H9 (cell line): ENCODE measurements at regions not wholly inside any gene's neighbourhood (a gene's known extent, or its start where the extent isn't known, plus 50 kb on each side); places are given as distances from the start of the nearest gene placed in this dataset.

Experiments
- DNase-seq: peaks from one replicate; pipeline ENCODE4 v3.0.0-alpha.2; 2017
- H2AFZ ChIP-seq: one replicate; pipeline ENCODE4 v1.6.1; 2013; ENCODE audit warnings: mild to moderate bottlenecking, low read length, control low read depth, moderate library complexity
- H2AK5ac ChIP-seq: 2 replicates; pipeline ENCODE4 v1.6.1; 2013; ENCODE audit warnings: low read length, control low read depth, mixed read lengths; ENCODE audit not compliant: insufficient read length
- H2BK120ac ChIP-seq: one replicate; pipeline ENCODE4 v1.6.1; 2013; ENCODE audit warnings: low read depth, mild to moderate bottlenecking, low read length, control low read depth, inconsistent platforms; ENCODE audit not compliant: poor library complexity, severe bottlenecking
- H2BK12ac ChIP-seq: 2 replicates; pipeline ENCODE4 v1.6.1; 2013; ENCODE audit warnings: low read length, control low read depth, mixed read lengths, low read depth; ENCODE audit not compliant: insufficient read length
- H2BK15ac ChIP-seq: 2 replicates; pipeline ENCODE4 v1.6.1; 2013; ENCODE audit warnings: low read depth, low read length, control low read depth
- H2BK20ac ChIP-seq: one replicate; pipeline ENCODE4 v1.6.1; 2013; ENCODE audit warnings: low read depth, mild to moderate bottlenecking, low read length, control low read depth, inconsistent platforms; ENCODE audit not compliant: poor library complexity, severe bottlenecking
- H2BK5ac ChIP-seq: 2 replicates; pipeline ENCODE4 v1.6.1; 2013; ENCODE audit warnings: low read length, control low read depth, mixed read lengths; ENCODE audit not compliant: insufficient read length
- H3K14ac ChIP-seq: 2 replicates; pipeline ENCODE4 v1.6.1; 2013; ENCODE audit warnings: low read length, control low read depth; ENCODE audit not compliant: insufficient read depth
- H3K18ac ChIP-seq: 2 replicates; pipeline ENCODE4 v1.6.1; 2013; ENCODE audit warnings: low read depth, mild to moderate bottlenecking, mixed read lengths, low read length, control low read depth; ENCODE audit not compliant: insufficient read length
- H3K23ac ChIP-seq: 2 replicates; pipeline ENCODE4 v1.6.1; 2013; ENCODE audit warnings: low read length, control low read depth, mixed read lengths, low read depth; ENCODE audit not compliant: insufficient read length
- H3K23me2 ChIP-seq: 2 replicates; pipeline ENCODE4 v1.6.1; 2013; ENCODE audit warnings: low read depth, mild to moderate bottlenecking, mixed read lengths, low read length, control low read depth; ENCODE audit not compliant: insufficient read length, poor library complexity, severe bottlenecking
- H3K27ac ChIP-seq: 2 replicates; pipeline ENCODE4 v1.5.1; 2013; ENCODE audit warnings: low read length, control low read depth, mixed read lengths, low read depth; ENCODE audit not compliant: insufficient read length
- H3K27me3 ChIP-seq: 2 replicates; pipeline ENCODE4 v1.6.1; 2013; ENCODE audit warnings: low read length, control low read depth, inconsistent platforms; ENCODE audit not compliant: insufficient read depth
- H3K4ac ChIP-seq: 2 replicates; pipeline ENCODE4 v1.6.1; 2013; ENCODE audit warnings: low read depth, mild to moderate bottlenecking, control low read depth, inconsistent platforms, low read length, moderate library complexity
- H3K4me1 ChIP-seq: 2 replicates; pipeline ENCODE4 v1.6.1; 2013; ENCODE audit warnings: low read length, control low read depth, inconsistent platforms; ENCODE audit not compliant: insufficient read depth
- H3K4me2 ChIP-seq: 2 replicates; pipeline ENCODE4 v1.6.1; 2013; ENCODE audit warnings: low read length, control low read depth, mixed read lengths; ENCODE audit not compliant: insufficient read length, insufficient read depth
- H3K56ac ChIP-seq: 2 replicates; pipeline ENCODE4 v1.6.1; 2013; ENCODE audit warnings: low read depth, mild to moderate bottlenecking, mixed read lengths, low read length, control low read depth; ENCODE audit not compliant: insufficient read length
- H3K79me1 ChIP-seq: 2 replicates; pipeline ENCODE4 v1.6.1; 2013; ENCODE audit warnings: low read depth, mild to moderate bottlenecking, moderate library complexity, low read length, control low read depth, inconsistent platforms; ENCODE audit not compliant: insufficient read depth, poor library complexity, severe bottlenecking
- H3K79me2 ChIP-seq: 2 replicates; pipeline ENCODE4 v1.6.1; 2013; ENCODE audit warnings: low read length, control low read depth, inconsistent platforms; ENCODE audit not compliant: insufficient read depth
- H3K9ac ChIP-seq: 2 replicates; pipeline ENCODE4 v1.6.1; 2013; ENCODE audit warnings: low read length, control low read depth, mixed read lengths; ENCODE audit not compliant: insufficient read length; ENCODE audit errors: extremely low read depth
- H3K9me3 ChIP-seq: one replicate; pipeline ENCODE4 v1.6.1; 2013; ENCODE audit warnings: low read depth, low read length, inconsistent platforms; ENCODE audit not compliant: control insufficient read depth
- H3T11ph ChIP-seq: one replicate; pipeline ENCODE4 v1.6.1; 2013; ENCODE audit warnings: mild to moderate bottlenecking, low read length, control low read depth, inconsistent platforms
- H4K20me1 ChIP-seq: one replicate; pipeline ENCODE4 v1.6.1; 2013; ENCODE audit not compliant: control insufficient read depth, insufficient read length, insufficient read depth
- H4K5ac ChIP-seq: 2 replicates; pipeline ENCODE4 v1.6.1; 2013; ENCODE audit warnings: low read depth, mild to moderate bottlenecking, mixed read lengths, low read length, control low read depth; ENCODE audit not compliant: insufficient read length
- H4K8ac ChIP-seq: replicated peaks from 2 replicates; pipeline ENCODE4 v1.6.1; 2013; ENCODE audit warnings: low read length, control low read depth, mixed read lengths, low read depth; ENCODE audit not compliant: insufficient read length
- H4K91ac ChIP-seq: 2 replicates; pipeline ENCODE4 v1.6.1; 2013; ENCODE audit warnings: low read depth, mild to moderate bottlenecking, moderate library complexity, mixed read lengths, low read length, control low read depth; ENCODE audit not compliant: insufficient read length
- H3K27ac Mint-ChIP-seq, 3 experiments: 2 replicates in 2 of 3; 3 replicates in 1 of 3; pipeline ENCODE4 v1.8.0; 2020 to 2021; ENCODE audit warnings: mixed read lengths in 3 of 3, mild to moderate bottlenecking in 1 of 3, moderate library complexity in 1 of 3
- H3K27me3 Mint-ChIP-seq: 2 replicates; pipeline ENCODE4 v1.8.0; 2021; ENCODE audit warnings: low read depth, mild to moderate bottlenecking, moderate library complexity, mixed read lengths
- H3K36me3 Mint-ChIP-seq, 3 experiments: 2 replicates in 2 of 3; 3 replicates in 1 of 3; pipeline ENCODE4 v1.8.0; 2020 to 2021; ENCODE audit warnings: low read depth in 3 of 3, mixed read lengths in 3 of 3; ENCODE audit not compliant: insufficient read depth in 1 of 3
- H3K4me1 Mint-ChIP-seq, 2 experiments: 2 replicates each; pipeline ENCODE4 v1.8.0; 2020; ENCODE audit warnings: mixed read lengths in 2 of 2
- H3K4me3 Mint-ChIP-seq, 2 experiments: 2 replicates in 1 of 2; 3 replicates in 1 of 2; pipeline ENCODE4 v1.8.0; 2020 to 2021; ENCODE audit warnings: mild to moderate bottlenecking in 2 of 2, mixed read lengths in 2 of 2, moderate library complexity in 1 of 2
- H3K9me3 Mint-ChIP-seq, 2 experiments: 2 replicates in 1 of 2; 3 replicates in 1 of 2; pipeline ENCODE4 v1.8.0; 2020; ENCODE audit warnings: mild to moderate bottlenecking in 2 of 2, mixed read lengths in 2 of 2, moderate library complexity in 1 of 2
- CTCF ChIP-seq: fragments of 200-600 bp; sonication (generic); conservative IDR thresholded peaks from 3 replicates; pipeline ENCODE4 v1.8.0; 2021; ENCODE audit warnings: antibody characterized with exemption, mild to moderate bottlenecking
- WGBS: extraction: QIAGEN DNeasy Blood & Tissue Kit; methylation state at CpG from one replicate; pipeline ENCODE4 v1.1.7; 2013; ENCODE audit warnings: missing lambda C conversion rate, low lambda C conversion rate, mixed read lengths; ENCODE audit not compliant: insufficient read length; ENCODE audit errors: extremely low coverage; 5-methylcytosine and 5-hydroxymethylcytosine counted together

- Histone ChIP-seq H2BK120ac (no peak overlapping the region), H4K91ac (no peak overlapping the region), H4K5ac (no peak overlapping the region), H3K14ac (no peak overlapping the region), H3K4me1 (no peaks in the 10 kb centered on the region), H3K4me2 (no peak overlapping the region), H3K23me2 (no peaks in the 10 kb centered on the region), H3K9ac (no peak overlapping the region), H3K56ac (no peak overlapping the region), H2BK12ac (no peak overlapping the region), H2BK20ac (no peak overlapping the region), H3K27me3 (no peaks in the 10 kb centered on the region), H3K79me1 (no peaks in the 10 kb centered on the region), H2BK5ac (no peak overlapping the region), H2BK15ac (no peak overlapping the region), H3T11ph (no peak overlapping the region), H3K4ac (no peak overlapping the region), H2AK5ac (no peak overlapping the region), H4K8ac (no peak overlapping the region), H2AFZ (no peak overlapping the region), H3K27ac (no peak overlapping the region), H4K20me1 (no peaks in the 10 kb centered on the region), H3K9me3 (no peaks in the 10 kb centered on the region), H3K79me2 (no peaks in the 10 kb centered on the region), H3K18ac (no peak overlapping the region), H3K23ac (no peak overlapping the region)
- DNase-seq, result no peak
- H3K27ac Mint-ChIP-seq, result no peak overlapping the region
- no CpG with 5 or more reads among the region's 1 CpG for WGBS
- no peaks in the 10 kb centered on the region for H3K27me3 Mint-ChIP-seq
- peaks cover 0 to 7% (median 0%) of the 10 kb centered on the region in 3 experiments; a peak in 1 of 7 replicates for H3K36me3 Mint-ChIP-seq
- no peak for TF ChIP-seq CTCF
- H3K9me3 Mint-ChIP-seq, result no peaks in the 10 kb centered on the region
- no peak overlapping the region for H3K4me3 Mint-ChIP-seq
- peaks cover 0 to 3% of the 10 kb centered on the region in 2 experiments; a peak in 2 of 4 replicates for H3K4me1 Mint-ChIP-seq
Observed at GRCh38 chr9:85118990-85119755, 449.6 kb downstream of the NTRK2 start.
